Right lobe of liver (tissue), 4 donors: ENCODE measurements at regions not wholly inside any gene's neighbourhood (a gene's known extent, or its start where the extent isn't known, plus 50 kb on each side); places are given as distances from the start of the nearest gene placed in this dataset.

Experiments
- CTCF ChIP-seq, 4 donors: fragments of 200-600 bp in 3 of 4; fragments of 450-650 bp in 1 of 4; IDR thresholded peaks; one replicate each; pipeline versions ENCODE4 v1.5.1 to v1.8.0; 2016 to 2022; ENCODE audit warnings: antibody characterized with exemption in 4 of 4, mild to moderate bottlenecking in 2 of 4
- POLR2A ChIP-seq: fragments of 450-650 bp; IDR thresholded peaks from one replicate; pipeline ENCODE4 v1.6.1; 2017; ENCODE audit warnings: antibody characterized with exemption, mild to moderate bottlenecking
- donor health status: DM: no; HTN: no; CAD: no.
- donor health status: DM: no; HTN: no; CAD: no.
- donor health status: DM: no; HTN: yes; CAD: no.

- no peak for TF ChIP-seq CTCF (IDR thresholded peaks at IDR 0.05)
- no peak for TF ChIP-seq POLR2A
Measured at GRCh38 chr2:8574196-8575037, 107.4 kb upstream of the ID2 start.
